Stomach (tissue), 8 donors: ENCODE measurements at regions not wholly inside any gene's neighbourhood (a gene's known extent, or its start where the extent isn't known, plus 50 kb on each side); places are given as distances from the start of the nearest gene placed in this dataset.

Experiments used
- DNase-seq, 2 donors: peaks; one replicate each; pipeline versions ENCODE4 v3.0.0 to v3.0.0-alpha.2; 2013 to 2019
- H3K27ac ChIP-seq, 5 donors: fragments of 200-600 bp in 4 of 5; sonication (generic) in 4 of 5; one replicate each; pipeline ENCODE4 v1.5.1; 2013 to 2019; ENCODE audit warnings: mild to moderate bottlenecking in 1 of 5, moderate library complexity in 1 of 5
- H3K27me3 ChIP-seq, 3 donors: fragments of 200-600 bp; sonication (generic); one replicate each; pipeline ENCODE4 v1.5.1; 2017 to 2019; ENCODE audit warnings: mixed run types in 1 of 3
- H3K36me3 ChIP-seq, 4 donors: fragments of 200-600 bp; sonication (generic); 1 replicate in 3 of 4; 2 replicates in 1 of 4; pipeline ENCODE4 v1.5.1; 2016 to 2019
- H3K4me1 ChIP-seq, 4 donors: fragments of 200-600 bp; sonication (generic); one replicate each; pipeline ENCODE4 v1.5.1; 2016 to 2019
- H3K4me3 ChIP-seq, 4 donors: fragments of 200-600 bp; sonication (generic) in 3 of 4; one replicate each; pipeline ENCODE4 v1.5.1; 2016 to 2019; ENCODE audit warnings: mild to moderate bottlenecking in 1 of 4
- H3K9me3 ChIP-seq, 4 donors: fragments of 200-600 bp; sonication (generic); one replicate each; pipeline ENCODE4 v1.5.1; 2016 to 2019
- CTCF ChIP-seq, 7 experiments: fragments of 450-650 bp in 4 of 7; fragments of 200-600 bp in 3 of 7; sonication (generic) in 3 of 7; IDR thresholded peaks; one replicate each; pipeline ENCODE4 v1.5.1; 2016 to 2019; ENCODE audit warnings: antibody characterized with exemption in 7 of 7, control low read depth in 2 of 7, mild to moderate bottlenecking in 1 of 7
- EP300 ChIP-seq: sonication (generic); formaldehyde crosslinking; IDR thresholded peaks from one replicate; pipeline ENCODE4 v1.6.1; 2017; ENCODE audit warnings: antibody characterized with exemption
- POLR2A ChIP-seq, 4 donors: fragments of 450-650 bp; IDR thresholded peaks; one replicate each; pipeline ENCODE4 v1.6.1; 2016; ENCODE audit warnings: antibody characterized with exemption in 4 of 4, control low read depth in 2 of 4, mild to moderate bottlenecking in 1 of 4, moderate library complexity in 1 of 4
- POLR2AphosphoS5 ChIP-seq, 3 donors: sonication (generic); formaldehyde crosslinking; IDR thresholded peaks; one replicate each; pipeline ENCODE4 v1.6.1; 2016; ENCODE audit warnings: antibody characterized with exemption in 3 of 3
- WGBS, 5 donors: extraction: QIAGEN DNeasy Blood & Tissue Kit in 3 of 5; methylation state at CpG; one replicate each; pipeline versions ENCODE4 v1.1.5 to v1.1.7; 2013 to 2018; 5-methylcytosine and 5-hydroxymethylcytosine counted together
- intact Hi-C: fragments of 100-400 bp; cut with DNase I; formaldehyde crosslinking; loops from one replicate; pipeline ENCODE4 v1.15.1; 2023; ENCODE audit warnings: low total_unique reads
- donor health status: healthy with polysubstance abuse.
- donor health status: Bipolar disorder and iron deficiency.
- donor health status: healthy.

GRCh38 chr11:134752526-134752925 is 340.5 kb upstream of the B3GAT1 start:
- DNase-seq: no peak
- Histone ChIP-seq H3K9me3 (peaks cover 0 to 16% (median 12%) of the 10 kb centered on the region in 4 donors), H3K27ac (no peak overlapping the region), H3K27me3 (peaks cover 0 to 45% (median 0%) of the 10 kb centered on the region in 3 donors), H3K4me1 (no peaks in the 10 kb centered on the region), H3K36me3 (no peaks in the 10 kb centered on the region), H3K4me3 (no peak overlapping the region)
- 84 to 95% (median 87%) methylated on average over 6 of the region's 6 CpGs for WGBS, 5 donors
- intact Hi-C loops: no loop called here
- no peak for TF ChIP-seq POLR2A (IDR thresholded peaks at IDR 0.05)
- TF ChIP-seq CTCF (IDR thresholded peaks at IDR 0.05): no peak
- TF ChIP-seq POLR2AphosphoS5 (IDR thresholded peaks at IDR 0.05): no peak
- no peak for TF ChIP-seq EP300

GRCh38 chr11:134751766-134752165 is 339.7 kb upstream of the B3GAT1 start:
- Histone ChIP-seq H3K9me3 (peaks cover 0 to 16% (median 12%) of the 10 kb centered on the region in 4 donors), H3K36me3 (no peaks in the 10 kb centered on the region), H3K4me3 (no peak overlapping the region), H3K27me3 (peaks cover 0 to 37% (median 0%) of the 10 kb centered on the region in 3 donors), H3K27ac (no peak overlapping the region), H3K4me1 (no peaks in the 10 kb centered on the region)
- TF ChIP-seq POLR2A (IDR thresholded peaks at IDR 0.05): no peak
- WGBS, 5 donors: 81 to 86% (median 83%) methylated on average over 6 of the region's 6 CpGs
- DNase-seq: no peak
- intact Hi-C loops: no loop called here

- Histone ChIP-seq H3K27ac (no peak overlapping the region), H3K9me3 (peaks cover 0 to 16% (median 12%) of the 10 kb centered on the region in 4 donors), H3K4me3 (no peak overlapping the region), H3K36me3 (no peaks in the 10 kb centered on the region), H3K27me3 (peaks cover 0 to 37% (median 0%) of the 10 kb centered on the region in 3 donors), H3K4me1 (no peaks in the 10 kb centered on the region)
- 80 to 89% (median 85%) methylated on average over 8 of the region's 8 CpGs for WGBS, 5 donors
- TF ChIP-seq EP300 (no peak), POLR2A (IDR thresholded peaks at IDR 0.05) (no peak), CTCF (IDR thresholded peaks at IDR 0.05) (no peak), POLR2AphosphoS5 (IDR thresholded peaks at IDR 0.05) (no peak)
- no peak for DNase-seq
- intact Hi-C loops: no loop called here
Measured at GRCh38 chr11:134751031-134751585, 339.1 kb upstream of the B3GAT1 start.

GRCh38 chr11:134750619-134751018 is 338.6 kb upstream of the B3GAT1 start:
- no peaks in the 10 kb centered on the region for H3K36me3 ChIP-seq
- no peak overlapping the region for H3K4me3 ChIP-seq
- peaks cover 0 to 37% (median 0%) of the 10 kb centered on the region in 3 donors for H3K27me3 ChIP-seq
- H3K27ac ChIP-seq: no peak overlapping the region
- H3K9me3 ChIP-seq: peaks cover 0 to 16% (median 12%) of the 10 kb centered on the region in 4 donors
- TF ChIP-seq CTCF (IDR thresholded peaks at IDR 0.05) (no peak), POLR2A (IDR thresholded peaks at IDR 0.05) (no peak), POLR2AphosphoS5 (IDR thresholded peaks at IDR 0.05) (no peak), EP300 (no peak)
- DNase-seq: no peak
- intact Hi-C loops: no loop called here
- no peaks in the 10 kb centered on the region for H3K4me1 ChIP-seq
- 59 to 76% (median 70%) methylated on average over 1 to 2 of the region's 2 CpGs for WGBS, 5 donors
